ENCODE measurements at regions not wholly inside any gene's neighbourhood (a gene's known extent, or its start where the extent isn't known, plus 50 kb on each side); places are given as distances from the start of the nearest gene placed in this dataset.

GRCh38 chr5:42168091-42168670, 243.1 kb downstream of the FBXO4 start:
- TF ChIP-seq, protein P1, sequence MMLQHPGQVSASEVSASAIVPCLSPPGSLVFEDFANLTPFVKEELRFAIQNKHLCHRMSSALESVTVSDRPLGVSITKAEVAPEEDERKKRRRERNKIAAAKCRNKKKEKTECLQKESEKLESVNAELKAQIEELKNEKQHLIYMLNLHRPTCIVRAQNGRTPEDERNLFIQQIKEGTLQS (IDR thresholded peaks at IDR 0.05) = no peak
- TF ChIP-seq REST (IDR thresholded peaks at IDR 0.05) = no peak
- TF ChIP-seq, protein P2, sequence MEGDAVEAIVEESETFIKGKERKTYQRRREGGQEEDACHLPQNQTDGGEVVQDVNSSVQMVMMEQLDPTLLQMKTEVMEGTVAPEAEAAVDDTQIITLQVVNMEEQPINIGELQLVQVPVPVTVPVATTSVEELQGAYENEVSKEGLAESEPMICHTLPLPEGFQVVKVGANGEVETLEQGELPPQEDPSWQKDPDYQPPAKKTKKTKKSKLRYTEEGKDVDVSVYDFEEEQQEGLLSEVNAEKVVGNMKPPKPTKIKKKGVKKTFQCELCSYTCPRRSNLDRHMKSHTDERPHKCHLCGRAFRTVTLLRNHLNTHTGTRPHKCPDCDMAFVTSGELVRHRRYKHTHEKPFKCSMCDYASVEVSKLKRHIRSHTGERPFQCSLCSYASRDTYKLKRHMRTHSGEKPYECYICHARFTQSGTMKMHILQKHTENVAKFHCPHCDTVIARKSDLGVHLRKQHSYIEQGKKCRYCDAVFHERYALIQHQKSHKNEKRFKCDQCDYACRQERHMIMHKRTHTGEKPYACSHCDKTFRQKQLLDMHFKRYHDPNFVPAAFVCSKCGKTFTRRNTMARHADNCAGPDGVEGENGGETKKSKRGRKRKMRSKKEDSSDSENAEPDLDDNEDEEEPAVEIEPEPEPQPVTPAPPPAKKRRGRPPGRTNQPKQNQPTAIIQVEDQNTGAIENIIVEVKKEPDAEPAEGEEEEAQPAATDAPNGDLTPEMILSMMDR (IDR thresholded peaks at IDR 0.05; ENCODE audit: low read depth, low read length, missing input control) = no peak
- no peak for TF ChIP-seq FOXA1 (IDR thresholded peaks at IDR 0.05)
- no peak for TF ChIP-seq JUND (IDR thresholded peaks at IDR 0.05)
- TF ChIP-seq YY1 (IDR thresholded peaks at IDR 0.05) = no peak
- no peak for TF ChIP-seq RXRA (IDR thresholded peaks at IDR 0.05)
- no peak for TF ChIP-seq GABPA (IDR thresholded peaks at IDR 0.05 in 1 of 2, conservative IDR thresholded peaks at IDR 0.05 in 1 of 2)
- TF ChIP-seq, protein P3, sequence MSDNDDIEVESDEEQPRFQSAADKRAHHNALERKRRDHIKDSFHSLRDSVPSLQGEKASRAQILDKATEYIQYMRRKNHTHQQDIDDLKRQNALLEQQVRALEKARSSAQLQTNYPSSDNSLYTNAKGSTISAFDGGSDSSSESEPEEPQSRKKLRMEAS (IDR thresholded peaks at IDR 0.05) = no peak
- TF ChIP-seq RAD21 (IDR thresholded peaks at IDR 0.05) = no peak
- TF ChIP-seq EGR1 (IDR thresholded peaks at IDR 0.05; ENCODE audit: low read depth in 2 of 2) = no peak
- no peak for TF ChIP-seq SP1 (IDR thresholded peaks at IDR 0.05)

Data from liver (tissue), 3 donors.